HCT116 (cell line): ENCODE measurements at regions not wholly inside any gene's neighbourhood (a gene's known extent, or its start where the extent isn't known, plus 50 kb on each side); places are given as distances from the start of the nearest gene placed in this dataset.

Experiments
- ATAC-seq: fragments of 200-7000 bp; cut with Tn5 transposase; 2 replicates; pipeline ENCODE4 v1.9.1; 2020; ENCODE audit warnings: mild to moderate bottlenecking, moderate library complexity
- BruUV-seq: library from RNA; stranded (reverse); fragments of 400-500 nt; replicated peaks from 2 replicates; lab custom pipeline; 2021; lab: Mats Ljungman, UMichigan
- CTCF ChIA-PET: fragments of 300-600 bp; sonication (Branson Sonifier 250); formaldehyde crosslinking; loops from one replicate; lab custom pipeline; 2021; ENCODE audit warnings: antibody characterized with exemption; lab: Charles Lee
- POLR2A ChIA-PET: fragments of 300-600, 350-600 bp; sonication (Branson Sonifier 250); formaldehyde crosslinking; loops from one replicate; lab custom pipeline; 2021; ENCODE audit warnings: antibody characterized with exemption; lab: Charles Lee
- RAD21 ChIA-PET, 2 experiments: fragments of 300-600 bp; sonication (Branson Sonifier 250); formaldehyde crosslinking; loops; one replicate each; lab custom pipeline; 2023; ENCODE audit warnings: low total read pairs in 2 of 2; ENCODE audit not compliant: uncharacterized antibody in 2 of 2, unreplicated experiment in 2 of 2, low non-redundant PET in 1 of 2; lab: Charles Lee
- DNase-seq: peaks from one replicate; pipeline ENCODE4 v3.0.0-alpha.2; 2010; ENCODE audit warnings: low read depth, low spot score
- H2AFZ ChIP-seq: fragments of 200-600 bp; shearing (Covaris generic), sonication (generic); 2 replicates; pipeline ENCODE4 v1.6.1; 2017; ENCODE audit warnings: low read depth, mixed run types, mixed read lengths, antibody characterized with exemption, low read length; ENCODE audit not compliant: poor library complexity, severe bottlenecking
- H3K27ac ChIP-seq: 2 replicates; pipeline ENCODE4 v1.5.1; 2012; ENCODE audit warnings: low read depth, low read length
- H3K27me3 ChIP-seq: fragments of 200-600 bp; sonication (generic); 2 replicates; pipeline ENCODE4 v1.6.1; 2016; ENCODE audit warnings: mixed run types, low read length, mixed read lengths; ENCODE audit not compliant: insufficient read depth
- H3K36me3 ChIP-seq, 2 experiments: fragments of 200-500 bp in 1 of 2; fragments of 200-600 bp in 1 of 2; sonication (Bioruptor generic) in 1 of 2; sonication (generic) in 1 of 2; 2 replicates each; pipeline versions ENCODE4 v1.5.1 to v1.6.1; 2014 to 2016; ENCODE audit warnings: low read length in 2 of 2, inconsistent platforms in 1 of 2, mixed read lengths in 1 of 2, mixed run types in 1 of 2; ENCODE audit not compliant: insufficient read depth in 2 of 2, control insufficient read depth in 1 of 2
- H3K4me1 ChIP-seq, 2 experiments: fragments of 200-600 bp in 1 of 2; sonication (generic) in 1 of 2; 2 replicates each; pipeline versions ENCODE4 v1.5.1 to v1.6.1; 2012 to 2017; ENCODE audit warnings: low read length in 2 of 2, inconsistent platforms in 1 of 2, mild to moderate bottlenecking in 1 of 2, mixed read lengths in 1 of 2, mixed run types in 1 of 2, moderate library complexity in 1 of 2; ENCODE audit not compliant: insufficient read depth in 2 of 2, control insufficient read depth in 1 of 2
- H3K4me2 ChIP-seq: fragments of 200-600 bp; sonication (generic); 2 replicates; pipeline ENCODE4 v1.6.1; 2017; ENCODE audit warnings: mixed run types, low read length, mixed read lengths
- H3K4me3 ChIP-seq, 2 experiments: fragments of 200-600 bp in 1 of 2; sonication (generic) in 1 of 2; replicated peaks in 1 of 2; 2 replicates each; pipeline ENCODE4 v1.5.1; 2011 to 2016; ENCODE audit warnings: low read length in 2 of 2, control low read depth in 1 of 2, low read depth in 1 of 2, mild to moderate bottlenecking in 1 of 2, mixed read lengths in 1 of 2, mixed run types in 1 of 2
- H3K79me2 ChIP-seq: fragments of 200-600 bp; sonication (generic); 2 replicates; pipeline ENCODE4 v1.6.1; 2017; ENCODE audit warnings: mild to moderate bottlenecking, mixed run types, low read length, moderate library complexity, mixed read lengths; ENCODE audit not compliant: insufficient read depth
- H3K9ac ChIP-seq: fragments of 200-600 bp; sonication (generic); 2 replicates; pipeline ENCODE4 v1.6.1; 2016; ENCODE audit warnings: low read length, mixed read lengths
- H3K9me2 ChIP-seq: fragments of 200-600 bp; sonication (generic), shearing (Covaris generic); 2 replicates; pipeline ENCODE4 v1.6.1; 2017; ENCODE audit warnings: mixed run types, mild to moderate bottlenecking, moderate library complexity; ENCODE audit not compliant: insufficient read depth
- H3K9me3 ChIP-seq, 2 experiments: fragments of 200-500 bp in 1 of 2; fragments of 200-600 bp in 1 of 2; sonication (Bioruptor generic) in 1 of 2; sonication (generic) in 1 of 2; 2 replicates each; pipeline ENCODE4 v1.6.1; 2014 to 2017; ENCODE audit warnings: low read length in 2 of 2, mixed read lengths in 2 of 2, inconsistent platforms in 1 of 2, low read depth in 1 of 2, mild to moderate bottlenecking in 1 of 2, mixed run types in 1 of 2, moderate library complexity in 1 of 2; ENCODE audit not compliant: control insufficient read depth in 1 of 2, insufficient read depth in 1 of 2
- H4K20me1 ChIP-seq: fragments of 200-600 bp; sonication (generic), shearing (Covaris generic); 2 replicates; pipeline ENCODE4 v1.6.1; 2017; ENCODE audit warnings: mixed run types, mild to moderate bottlenecking, moderate library complexity; ENCODE audit not compliant: insufficient read depth
- CBX3 ChIP-seq: IDR thresholded peaks from 2 replicates; pipeline ENCODE4 v1.6.1; 2012; ENCODE audit warnings: low read depth
- EGR1 ChIP-seq: IDR thresholded peaks from 2 replicates; pipeline ENCODE4 v1.6.1; 2012; ENCODE audit warnings: low read depth
- ELF1 ChIP-seq: IDR thresholded peaks from 2 replicates; pipeline ENCODE4 v1.6.1; 2012; ENCODE audit warnings: low read depth, borderline replicate concordance
- EZH2 ChIP-seq: fragments of 200-600 bp; sonication (generic); IDR thresholded peaks from 2 replicates; pipeline ENCODE4 v1.6.1; 2017; ENCODE audit warnings: antibody characterized with exemption, mixed run types
- EZH2phosphoT487 ChIP-seq: fragments of 200-600 bp; IDR thresholded peaks from 2 replicates; pipeline ENCODE4 v1.6.1; 2018; ENCODE audit warnings: antibody characterized with exemption, borderline replicate concordance
- RAD21 ChIP-seq: IDR thresholded peaks from 2 replicates; pipeline ENCODE4 v1.6.1; 2012; ENCODE audit warnings: low read depth, mild to moderate bottlenecking
- SIN3A ChIP-seq: IDR thresholded peaks from 2 replicates; pipeline ENCODE4 v1.6.1; 2012; ENCODE audit warnings: low read depth
- SP1 ChIP-seq: IDR thresholded peaks from 2 replicates; pipeline ENCODE4 v1.6.1; 2012; ENCODE audit warnings: low read depth
- SRF ChIP-seq: IDR thresholded peaks from 2 replicates; pipeline ENCODE4 v1.6.1; 2012; ENCODE audit warnings: low read depth
- ZNF274 ChIP-seq: fragments of 200-500 bp; sonication (Bioruptor generic); IDR thresholded peaks from 2 replicates; pipeline ENCODE4 v1.6.1; 2014; ENCODE audit warnings: mild to moderate bottlenecking, low read depth, low read length, inconsistent platforms
- intact Hi-C: fragments of 100-400 bp; cut with micrococcal nuclease; formaldehyde crosslinking; loops from 2 replicates; pipeline ENCODE4 v1.10.0; 2022
- TF ChIP-seq, protein P1 (sequence below), 3 experiments: fragments of 200-600 bp in 1 of 3; sonication (generic) in 1 of 3; IDR thresholded peaks in 2 of 3; conservative IDR thresholded peaks in 1 of 3; 2 replicates each; pipeline ENCODE4 v1.5.1; 2012 to 2017; ENCODE audit warnings: low read depth in 2 of 3, low read length in 2 of 3, antibody characterized with exemption in 1 of 3, borderline replicate concordance in 1 of 3, control low read depth in 1 of 3, mild to moderate bottlenecking in 1 of 3, mixed read lengths in 1 of 3, mixed run types in 1 of 3, moderate library complexity in 1 of 3; ENCODE audit not compliant: insufficient read depth in 1 of 3
- TF ChIP-seq, protein P2 (sequence below): IDR thresholded peaks from 2 replicates; pipeline ENCODE4 v1.6.1; 2012
- TF ChIP-seq, protein P3 (sequence below): IDR thresholded peaks from 2 replicates; pipeline ENCODE4 v1.6.1; 2011; ENCODE audit warnings: mild to moderate bottlenecking, low read length, moderate library complexity; ENCODE audit not compliant: insufficient replicate concordance; ENCODE audit errors: extremely low read depth
- TF ChIP-seq, protein P4 (sequence below): IDR thresholded peaks from 2 replicates; pipeline ENCODE4 v1.6.1; 2012; ENCODE audit warnings: low read depth

DNA sequence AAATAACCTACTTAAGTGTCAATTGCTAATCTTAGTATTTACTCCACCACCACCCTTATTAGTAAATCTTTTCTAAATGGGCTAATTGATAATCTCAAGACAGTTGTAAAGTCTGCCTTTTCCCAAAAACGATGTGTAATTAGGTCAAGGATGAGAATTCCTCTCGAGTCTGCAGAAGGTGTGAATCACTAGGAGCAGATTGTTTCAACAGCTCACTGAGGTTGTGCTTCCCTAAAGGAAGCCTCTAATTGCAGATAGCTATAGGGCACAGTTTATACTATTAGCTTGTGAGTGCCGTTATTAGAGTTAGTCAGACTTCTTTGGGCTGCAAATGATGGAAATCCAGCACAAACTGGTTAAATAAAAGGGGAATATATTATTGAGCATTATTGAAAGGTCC lies 84.9 kb downstream of the C11orf91 start:
- no peak for TF ChIP-seq EZH2
- no peak for TF ChIP-seq CBX3
- no peak for TF ChIP-seq SP1
- TF ChIP-seq SIN3A: no peak
- TF ChIP-seq, protein P1, sequence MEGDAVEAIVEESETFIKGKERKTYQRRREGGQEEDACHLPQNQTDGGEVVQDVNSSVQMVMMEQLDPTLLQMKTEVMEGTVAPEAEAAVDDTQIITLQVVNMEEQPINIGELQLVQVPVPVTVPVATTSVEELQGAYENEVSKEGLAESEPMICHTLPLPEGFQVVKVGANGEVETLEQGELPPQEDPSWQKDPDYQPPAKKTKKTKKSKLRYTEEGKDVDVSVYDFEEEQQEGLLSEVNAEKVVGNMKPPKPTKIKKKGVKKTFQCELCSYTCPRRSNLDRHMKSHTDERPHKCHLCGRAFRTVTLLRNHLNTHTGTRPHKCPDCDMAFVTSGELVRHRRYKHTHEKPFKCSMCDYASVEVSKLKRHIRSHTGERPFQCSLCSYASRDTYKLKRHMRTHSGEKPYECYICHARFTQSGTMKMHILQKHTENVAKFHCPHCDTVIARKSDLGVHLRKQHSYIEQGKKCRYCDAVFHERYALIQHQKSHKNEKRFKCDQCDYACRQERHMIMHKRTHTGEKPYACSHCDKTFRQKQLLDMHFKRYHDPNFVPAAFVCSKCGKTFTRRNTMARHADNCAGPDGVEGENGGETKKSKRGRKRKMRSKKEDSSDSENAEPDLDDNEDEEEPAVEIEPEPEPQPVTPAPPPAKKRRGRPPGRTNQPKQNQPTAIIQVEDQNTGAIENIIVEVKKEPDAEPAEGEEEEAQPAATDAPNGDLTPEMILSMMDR (IDR thresholded peaks at IDR 0.05 in 2 of 3, conservative IDR thresholded peaks at IDR 0.05 in 1 of 3; ENCODE audit: borderline replicate concordance in 1 of 3, insufficient read depth in 1 of 3, low read depth in 2 of 3, low read length in 2 of 3): no peak
- no peak for TF ChIP-seq ELF1
- no peak for TF ChIP-seq SRF
- TF ChIP-seq, protein P2, sequence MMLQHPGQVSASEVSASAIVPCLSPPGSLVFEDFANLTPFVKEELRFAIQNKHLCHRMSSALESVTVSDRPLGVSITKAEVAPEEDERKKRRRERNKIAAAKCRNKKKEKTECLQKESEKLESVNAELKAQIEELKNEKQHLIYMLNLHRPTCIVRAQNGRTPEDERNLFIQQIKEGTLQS: no peak
- no peak for TF ChIP-seq EGR1
- no peak for TF ChIP-seq EZH2phosphoT487
- TF ChIP-seq, protein P3, sequence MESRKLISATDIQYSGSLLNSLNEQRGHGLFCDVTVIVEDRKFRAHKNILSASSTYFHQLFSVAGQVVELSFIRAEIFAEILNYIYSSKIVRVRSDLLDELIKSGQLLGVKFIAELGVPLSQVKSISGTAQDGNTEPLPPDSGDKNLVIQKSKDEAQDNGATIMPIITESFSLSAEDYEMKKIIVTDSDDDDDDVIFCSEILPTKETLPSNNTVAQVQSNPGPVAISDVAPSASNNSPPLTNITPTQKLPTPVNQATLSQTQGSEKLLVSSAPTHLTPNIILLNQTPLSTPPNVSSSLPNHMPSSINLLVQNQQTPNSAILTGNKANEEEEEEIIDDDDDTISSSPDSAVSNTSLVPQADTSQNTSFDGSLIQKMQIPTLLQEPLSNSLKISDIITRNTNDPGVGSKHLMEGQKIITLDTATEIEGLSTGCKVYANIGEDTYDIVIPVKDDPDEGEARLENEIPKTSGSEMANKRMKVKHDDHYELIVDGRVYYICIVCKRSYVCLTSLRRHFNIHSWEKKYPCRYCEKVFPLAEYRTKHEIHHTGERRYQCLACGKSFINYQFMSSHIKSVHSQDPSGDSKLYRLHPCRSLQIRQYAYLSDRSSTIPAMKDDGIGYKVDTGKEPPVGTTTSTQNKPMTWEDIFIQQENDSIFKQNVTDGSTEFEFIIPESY: no peak
- no peak for TF ChIP-seq RAD21
- TF ChIP-seq, protein P4, sequence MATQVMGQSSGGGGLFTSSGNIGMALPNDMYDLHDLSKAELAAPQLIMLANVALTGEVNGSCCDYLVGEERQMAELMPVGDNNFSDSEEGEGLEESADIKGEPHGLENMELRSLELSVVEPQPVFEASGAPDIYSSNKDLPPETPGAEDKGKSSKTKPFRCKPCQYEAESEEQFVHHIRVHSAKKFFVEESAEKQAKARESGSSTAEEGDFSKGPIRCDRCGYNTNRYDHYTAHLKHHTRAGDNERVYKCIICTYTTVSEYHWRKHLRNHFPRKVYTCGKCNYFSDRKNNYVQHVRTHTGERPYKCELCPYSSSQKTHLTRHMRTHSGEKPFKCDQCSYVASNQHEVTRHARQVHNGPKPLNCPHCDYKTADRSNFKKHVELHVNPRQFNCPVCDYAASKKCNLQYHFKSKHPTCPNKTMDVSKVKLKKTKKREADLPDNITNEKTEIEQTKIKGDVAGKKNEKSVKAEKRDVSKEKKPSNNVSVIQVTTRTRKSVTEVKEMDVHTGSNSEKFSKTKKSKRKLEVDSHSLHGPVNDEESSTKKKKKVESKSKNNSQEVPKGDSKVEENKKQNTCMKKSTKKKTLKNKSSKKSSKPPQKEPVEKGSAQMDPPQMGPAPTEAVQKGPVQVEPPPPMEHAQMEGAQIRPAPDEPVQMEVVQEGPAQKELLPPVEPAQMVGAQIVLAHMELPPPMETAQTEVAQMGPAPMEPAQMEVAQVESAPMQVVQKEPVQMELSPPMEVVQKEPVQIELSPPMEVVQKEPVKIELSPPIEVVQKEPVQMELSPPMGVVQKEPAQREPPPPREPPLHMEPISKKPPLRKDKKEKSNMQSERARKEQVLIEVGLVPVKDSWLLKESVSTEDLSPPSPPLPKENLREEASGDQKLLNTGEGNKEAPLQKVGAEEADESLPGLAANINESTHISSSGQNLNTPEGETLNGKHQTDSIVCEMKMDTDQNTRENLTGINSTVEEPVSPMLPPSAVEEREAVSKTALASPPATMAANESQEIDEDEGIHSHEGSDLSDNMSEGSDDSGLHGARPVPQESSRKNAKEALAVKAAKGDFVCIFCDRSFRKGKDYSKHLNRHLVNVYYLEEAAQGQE: no peak
- no peak for TF ChIP-seq ZNF274
- H3K4me1 ChIP-seq: no peaks in the 10 kb centered on the region
- no peak overlapping the region for H3K4me2 ChIP-seq
- no TSS peak for BruUV-seq
- RAD21 ChIA-PET: no interaction called here
- no peak for ATAC-seq
- no peak overlapping the region for H3K4me3 ChIP-seq
- H4K20me1 ChIP-seq: no peaks in the 10 kb centered on the region
- CTCF ChIA-PET: no interaction called here
- POLR2A ChIA-PET: no interaction called here
- no peak overlapping the region for H3K27ac ChIP-seq
- H3K79me2 ChIP-seq: no peaks in the 10 kb centered on the region
- no peaks in the 10 kb centered on the region for H3K27me3 ChIP-seq
- no peaks in the 10 kb centered on the region for H3K36me3 ChIP-seq
- H3K9me3 ChIP-seq: no peaks in the 10 kb centered on the region
- no peak overlapping the region for H3K9ac ChIP-seq
- H3K9me2 ChIP-seq: no peaks in the 10 kb centered on the region
- intact Hi-C loops: no loop called here
- H2AFZ ChIP-seq: no peak overlapping the region
- no peak for DNase-seq
